Right atrium auricular region (tissue), 2 donors: ENCODE measurements at regions not wholly inside any gene's neighbourhood (a gene's known extent, or its start where the extent isn't known, plus 50 kb on each side); places are given as distances from the start of the nearest gene placed in this dataset.
A peak's percentile ranks its signal among the peaks of the same experiment; 100 is the strongest.

ENCODE experiments used
- DNase-seq: peaks from one replicate; pipeline ENCODE4 v3.0.0-alpha.2; 2019; ENCODE audit warnings: low spot score
- H3K27ac ChIP-seq, 2 donors: fragments of 200-600 bp; sonication (generic); 1 replicate in 1 of 2; 2 replicates in 1 of 2; pipeline ENCODE4 v1.5.1; 2016 to 2019
- H3K27me3 ChIP-seq, 2 donors: fragments of 200-600 bp; sonication (generic); one replicate each; pipeline versions ENCODE4 v1.5.1 to v1.6.0; 2017 to 2019
- H3K36me3 ChIP-seq: fragments of 200-600 bp; sonication (generic); one replicate; pipeline ENCODE4 v1.5.1; 2016
- H3K4me1 ChIP-seq, 2 donors: fragments of 200-600 bp; sonication (generic); one replicate each; pipeline versions ENCODE4 v1.5.1 to v1.6.0; 2017 to 2019
- H3K4me3 ChIP-seq, 2 donors: fragments of 200-600 bp; sonication (generic); 1 replicate in 1 of 2; 2 replicates in 1 of 2; pipeline ENCODE4 v1.5.1; 2017 to 2019; ENCODE audit warnings: mild to moderate bottlenecking in 1 of 2, moderate library complexity in 1 of 2
- H3K9me3 ChIP-seq, 2 donors: fragments of 200-600 bp; sonication (generic); one replicate each; pipeline ENCODE4 v1.5.1; 2019
- CTCF ChIP-seq, 2 donors: fragments of 200-600 bp; sonication (generic); IDR thresholded peaks; one replicate each; pipeline ENCODE4 v1.5.1; 2019; ENCODE audit warnings: antibody characterized with exemption in 2 of 2

GRCh38 chr11:134850566-134850965 lies 438.5 kb upstream of the B3GAT1 start:
- no peak for DNase-seq
- no peak for TF ChIP-seq CTCF (IDR thresholded peaks at IDR 0.05)
- no peak overlapping the region for H3K4me3 ChIP-seq
- no peaks in the 10 kb centered on the region for H3K27me3 ChIP-seq
- H3K36me3 ChIP-seq, result no peaks in the 10 kb centered on the region
- H3K27ac ChIP-seq, result no peak overlapping the region
- H3K4me1 ChIP-seq, result no peaks in the 10 kb centered on the region
- H3K9me3 ChIP-seq, result no peaks in the 10 kb centered on the region

- H3K4me3 ChIP-seq, result no peak overlapping the region
- no peaks in the 10 kb centered on the region for H3K36me3 ChIP-seq
- DNase-seq, result no peak
- H3K27me3 ChIP-seq, result no peaks in the 10 kb centered on the region
- no peaks in the 10 kb centered on the region for H3K9me3 ChIP-seq
- no peak overlapping the region for H3K27ac ChIP-seq
- TF ChIP-seq CTCF (IDR thresholded peaks at IDR 0.05), result no peak
- H3K4me1 ChIP-seq, result no peaks in the 10 kb centered on the region
These were observed 437.8 kb upstream of the B3GAT1 start for GRCh38 chr11:134849833-134850232.

- no peak for DNase-seq
- no peak for TF ChIP-seq CTCF (IDR thresholded peaks at IDR 0.05)
- Histone ChIP-seq H3K4me1 (no peaks in the 10 kb centered on the region), H3K9me3 (no peaks in the 10 kb centered on the region), H3K27me3 (no peaks in the 10 kb centered on the region), H3K4me3 (no peak overlapping the region), H3K27ac (no peak overlapping the region), H3K36me3 (no peaks in the 10 kb centered on the region)
These were observed 435.2 kb upstream of the B3GAT1 start for GRCh38 chr11:134847083-134847715.

GRCh38 chr11:134846328-134847082 lies 434.5 kb upstream of the B3GAT1 start:
- H3K9me3 ChIP-seq, result no peaks in the 10 kb centered on the region
- no peak overlapping the region for H3K27ac ChIP-seq
- TF ChIP-seq CTCF (IDR thresholded peaks at IDR 0.05), result no peak
- no peaks in the 10 kb centered on the region for H3K4me1 ChIP-seq
- no peaks in the 10 kb centered on the region for H3K27me3 ChIP-seq
- H3K36me3 ChIP-seq, result no peaks in the 10 kb centered on the region
- no peak overlapping the region for H3K4me3 ChIP-seq
- DNase-seq, result peak; percentile 18

GRCh38 chr11:134845474-134846327 lies 433.7 kb upstream of the B3GAT1 start:
- Histone ChIP-seq H3K27ac (no peak overlapping the region), H3K4me1 (no peaks in the 10 kb centered on the region), H3K36me3 (no peaks in the 10 kb centered on the region), H3K9me3 (no peaks in the 10 kb centered on the region), H3K27me3 (no peaks in the 10 kb centered on the region), H3K4me3 (no peak overlapping the region)
- TF ChIP-seq CTCF (IDR thresholded peaks at IDR 0.05), result no peak
- no peak for DNase-seq
